Esophagus squamous epithelium (tissue), 5 donors: ENCODE measurements at regions not wholly inside any gene's neighbourhood (a gene's known extent, or its start where the extent isn't known, plus 50 kb on each side); places are given as distances from the start of the nearest gene placed in this dataset.

Experiments
- DNase-seq: peaks from one replicate; lab custom pipeline; 2025; lab: John Stamatoyannopoulos, UW
- H3K27ac ChIP-seq, 4 donors: fragments of 200-600 bp; sonication (generic); one replicate each; pipeline ENCODE4 v1.5.1; 2016 to 2019; ENCODE audit warnings: mild to moderate bottlenecking in 1 of 4
- H3K27me3 ChIP-seq, 4 donors: fragments of 200-600 bp; sonication (generic); 1 replicate in 3 of 4; 2 replicates in 1 of 4; pipeline versions ENCODE4 v1.5.1 to v1.6.0; 2017 to 2021; ENCODE audit warnings: antibody characterized with exemption in 1 of 4
- H3K36me3 ChIP-seq, 3 donors: fragments of 200-600 bp; sonication (generic); one replicate each; pipeline ENCODE4 v1.5.1; 2016 to 2019
- H3K4me1 ChIP-seq, 3 donors: fragments of 200-600 bp; sonication (generic); one replicate each; pipeline ENCODE4 v1.5.1; 2017 to 2019
- H3K4me3 ChIP-seq, 4 donors: fragments of 200-600 bp; sonication (generic); 1 replicate in 3 of 4; 2 replicates in 1 of 4; pipeline ENCODE4 v1.5.1; 2016 to 2019; ENCODE audit warnings: mild to moderate bottlenecking in 2 of 4, moderate library complexity in 1 of 4
- H3K9me3 ChIP-seq, 3 donors: fragments of 200-600 bp; sonication (generic); one replicate each; pipeline ENCODE4 v1.5.1; 2016 to 2019
- POLR2A ChIP-seq, 4 donors: fragments of 450-650 bp; IDR thresholded peaks; one replicate each; pipeline ENCODE4 v1.6.1; 2017; ENCODE audit warnings: antibody characterized with exemption in 4 of 4, mild to moderate bottlenecking in 4 of 4, moderate library complexity in 3 of 4
- WGBS, 2 donors: methylation state at CpG; one replicate each; pipeline ENCODE4 v1.1.5; 2018; 5-methylcytosine and 5-hydroxymethylcytosine counted together
- intact Hi-C: fragments of 100-400 bp; cut with DNase I; formaldehyde crosslinking; loops from one replicate; pipeline ENCODE4 v1.15.0; 2022
- TF ChIP-seq, protein P1 (sequence below), 6 experiments: fragments of 450-650 bp in 4 of 6; fragments of 200-600 bp in 2 of 6; sonication (generic) in 2 of 6; IDR thresholded peaks; one replicate each; pipeline ENCODE4 v1.5.1; 2016 to 2019; ENCODE audit warnings: antibody characterized with exemption in 6 of 6, mild to moderate bottlenecking in 4 of 6, moderate library complexity in 4 of 6
- donor health status: DM: yes; HTN: yes; CAD: no.

DNA sequence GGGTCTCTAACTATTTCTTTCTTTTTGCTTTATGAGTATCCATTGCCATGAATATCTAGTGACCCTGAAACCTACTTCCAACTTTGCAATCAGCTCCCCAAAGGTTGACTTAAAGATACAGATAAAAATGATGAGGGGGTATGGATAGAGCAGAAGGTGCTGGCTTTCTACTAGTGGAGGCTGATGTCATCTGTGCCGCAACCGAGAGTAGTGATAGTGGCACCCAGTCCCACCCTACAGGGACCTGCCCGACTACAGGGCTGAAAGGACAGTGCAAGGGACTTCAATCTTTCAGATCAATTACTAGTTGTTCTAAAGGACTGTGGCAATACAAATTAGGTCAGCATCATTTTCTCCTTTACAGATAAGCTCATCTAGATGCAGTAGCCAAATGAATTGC is 806.0 kb downstream of the VRK1 start:
- DNase-seq: no peak
- H3K36me3 ChIP-seq: no peaks in the 10 kb centered on the region
- peaks cover 0 to 29% (median 0%) of the 10 kb centered on the region in 4 donors for H3K27me3 ChIP-seq
- peak overlapping the region in 2 of 4 donors; percentile 5 for H3K27ac ChIP-seq
- H3K4me1 ChIP-seq: no peaks in the 10 kb centered on the region
- H3K4me3 ChIP-seq: no peak overlapping the region
- TF ChIP-seq, protein P1, sequence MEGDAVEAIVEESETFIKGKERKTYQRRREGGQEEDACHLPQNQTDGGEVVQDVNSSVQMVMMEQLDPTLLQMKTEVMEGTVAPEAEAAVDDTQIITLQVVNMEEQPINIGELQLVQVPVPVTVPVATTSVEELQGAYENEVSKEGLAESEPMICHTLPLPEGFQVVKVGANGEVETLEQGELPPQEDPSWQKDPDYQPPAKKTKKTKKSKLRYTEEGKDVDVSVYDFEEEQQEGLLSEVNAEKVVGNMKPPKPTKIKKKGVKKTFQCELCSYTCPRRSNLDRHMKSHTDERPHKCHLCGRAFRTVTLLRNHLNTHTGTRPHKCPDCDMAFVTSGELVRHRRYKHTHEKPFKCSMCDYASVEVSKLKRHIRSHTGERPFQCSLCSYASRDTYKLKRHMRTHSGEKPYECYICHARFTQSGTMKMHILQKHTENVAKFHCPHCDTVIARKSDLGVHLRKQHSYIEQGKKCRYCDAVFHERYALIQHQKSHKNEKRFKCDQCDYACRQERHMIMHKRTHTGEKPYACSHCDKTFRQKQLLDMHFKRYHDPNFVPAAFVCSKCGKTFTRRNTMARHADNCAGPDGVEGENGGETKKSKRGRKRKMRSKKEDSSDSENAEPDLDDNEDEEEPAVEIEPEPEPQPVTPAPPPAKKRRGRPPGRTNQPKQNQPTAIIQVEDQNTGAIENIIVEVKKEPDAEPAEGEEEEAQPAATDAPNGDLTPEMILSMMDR (IDR thresholded peaks at IDR 0.05): no peak
- TF ChIP-seq POLR2A (IDR thresholded peaks at IDR 0.05): no peak
- intact Hi-C loops: no loop called here
- no peaks in the 10 kb centered on the region for H3K9me3 ChIP-seq
- WGBS, 2 donors: 78 to 84% methylated on average over 3 of the region's 3 CpGs

DNA sequence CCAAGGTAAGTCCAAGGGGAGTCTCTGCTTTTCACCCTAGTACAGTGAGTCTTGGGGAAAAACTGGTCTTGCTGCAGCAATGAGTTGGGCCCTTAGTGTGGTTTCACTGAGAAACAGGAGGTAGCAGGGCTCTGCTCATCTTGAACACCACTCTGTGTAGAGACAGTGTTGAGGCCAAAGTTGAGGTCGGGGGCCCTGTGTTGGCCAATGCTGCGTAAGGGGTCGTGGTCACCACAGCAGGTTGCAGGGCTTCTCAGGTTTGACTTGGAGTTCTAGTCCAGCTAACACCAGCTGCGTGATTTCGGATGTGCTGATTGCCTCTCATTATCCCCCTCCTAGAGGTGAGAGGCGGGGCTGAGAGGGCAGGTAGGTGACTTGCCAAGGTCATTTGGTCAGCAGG is 807.5 kb downstream of the VRK1 start:
- no peak overlapping the region for H3K4me3 ChIP-seq
- no peaks in the 10 kb centered on the region for H3K4me1 ChIP-seq
- WGBS, 2 donors: 79 to 81% methylated on average over 3 to 6 of the region's 6 CpGs
- TF ChIP-seq POLR2A (IDR thresholded peaks at IDR 0.05): no peak
- TF ChIP-seq, protein P1 (IDR thresholded peaks at IDR 0.05): no peak
- H3K27ac ChIP-seq: no peak overlapping the region
- no peaks in the 10 kb centered on the region for H3K9me3 ChIP-seq
- intact Hi-C loops: no loop called here
- peaks cover 0 to 29% (median 0%) of the 10 kb centered on the region in 4 donors for H3K27me3 ChIP-seq
- DNase-seq: no peak
- no peaks in the 10 kb centered on the region for H3K36me3 ChIP-seq

DNA sequence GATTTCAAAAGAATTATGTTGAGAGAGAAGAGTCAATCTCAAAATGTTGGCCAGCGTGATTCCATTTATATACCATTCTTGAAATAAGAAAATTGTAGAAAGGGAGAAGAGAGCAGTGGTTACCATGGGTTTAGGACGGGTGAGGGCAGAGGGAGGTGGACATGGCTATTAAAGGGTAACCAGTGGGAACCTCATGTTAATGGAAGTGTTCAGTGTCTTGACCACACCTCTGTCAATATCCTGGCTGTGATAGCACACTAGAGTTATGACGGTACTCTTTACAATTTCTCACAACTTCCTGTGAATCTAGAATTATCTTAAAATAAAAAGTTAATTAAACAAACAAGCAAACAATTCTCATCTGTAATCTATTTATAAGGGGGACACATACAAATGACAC is 821.2 kb downstream of the VRK1 start:
- Histone ChIP-seq H3K27me3 (no peaks in the 10 kb centered on the region), H3K36me3 (no peaks in the 10 kb centered on the region), H3K27ac (no peak overlapping the region), H3K9me3 (peaks cover 0 to 12% (median 10%) of the 10 kb centered on the region in 3 donors), H3K4me3 (no peak overlapping the region), H3K4me1 (no peaks in the 10 kb centered on the region)
- no peak for TF ChIP-seq POLR2A (IDR thresholded peaks at IDR 0.05)
- WGBS, 2 donors: 76 to 80% methylated on average over 3 of the region's 3 CpGs
- intact Hi-C loops: no loop called here
- no peak for DNase-seq

DNA sequence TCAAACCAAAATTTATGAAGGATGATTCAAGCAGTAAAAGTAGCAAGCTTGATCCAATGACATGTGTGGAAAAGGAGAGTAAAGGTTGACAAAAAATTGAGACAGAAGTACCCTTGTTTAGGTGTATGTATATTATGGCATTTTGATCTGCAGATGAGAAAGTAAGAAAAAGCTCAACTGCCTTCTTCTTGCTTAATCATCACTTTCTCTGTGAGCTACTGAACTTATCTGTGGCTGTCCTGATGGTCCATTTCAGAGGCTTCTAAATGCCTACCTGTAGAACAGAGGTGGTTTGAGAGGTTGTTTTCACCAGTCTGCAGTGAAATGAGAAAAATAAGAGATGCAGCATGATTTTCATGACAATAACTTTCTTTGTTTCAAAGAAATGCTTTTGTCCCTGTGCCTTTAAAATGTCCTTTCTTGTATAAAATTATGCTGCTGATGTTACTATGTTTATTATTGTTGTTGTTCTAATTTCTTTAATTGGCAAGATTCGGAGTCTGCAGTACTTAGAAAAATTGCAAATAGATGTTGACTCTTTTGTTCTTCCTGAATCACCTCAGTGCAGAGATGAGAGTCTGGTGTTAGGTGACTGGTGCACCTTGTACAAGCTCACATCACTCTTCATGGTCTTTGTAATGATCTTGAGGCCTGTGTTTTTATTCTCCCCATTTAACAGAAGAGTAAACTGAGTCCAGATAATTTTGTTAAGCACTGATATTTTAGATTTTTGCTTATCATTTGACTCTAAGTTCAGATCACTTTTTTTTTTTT is 821.9 kb downstream of the VRK1 start:
- Histone ChIP-seq H3K4me3 (no peak overlapping the region), H3K27ac (no peak overlapping the region), H3K9me3 (peaks cover 0 to 10% (median 8%) of the 10 kb centered on the region in 3 donors), H3K4me1 (no peaks in the 10 kb centered on the region), H3K27me3 (no peaks in the 10 kb centered on the region), H3K36me3 (no peaks in the 10 kb centered on the region)
- intact Hi-C loops: no loop called here
- no peak for DNase-seq
- no peak for TF ChIP-seq POLR2A (IDR thresholded peaks at IDR 0.05)
- TF ChIP-seq, protein P1 (IDR thresholded peaks at IDR 0.05): no peak
- 54 to 57% methylated on average over 1 of the region's 1 CpG for WGBS, 2 donors

DNA sequence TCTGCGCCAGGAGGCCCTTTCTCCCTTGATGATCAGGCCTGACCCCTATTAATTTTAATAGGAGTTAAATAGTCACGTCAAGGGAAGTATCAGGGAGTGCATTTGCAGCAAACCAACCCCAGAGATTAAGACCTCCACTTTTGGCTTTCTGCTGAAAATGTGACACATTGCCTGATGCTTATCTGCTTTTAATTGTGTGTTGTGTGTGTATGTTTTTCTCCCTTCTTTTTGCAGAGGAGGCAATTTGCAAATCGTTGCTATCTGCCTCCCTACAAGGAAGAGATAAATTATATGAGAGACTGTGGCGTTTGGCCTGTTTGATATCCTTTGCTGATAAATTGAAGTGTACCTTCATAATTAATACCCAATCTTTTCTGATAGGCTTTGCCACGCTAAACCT is 822.9 kb downstream of the VRK1 start:
- Histone ChIP-seq H3K36me3 (no peaks in the 10 kb centered on the region), H3K9me3 (peaks cover 0 to under 1% (median 0%) of the 10 kb centered on the region in 3 donors), H3K4me1 (no peaks in the 10 kb centered on the region), H3K27ac (no peak overlapping the region), H3K27me3 (no peaks in the 10 kb centered on the region), H3K4me3 (no peak overlapping the region)
- intact Hi-C loops: no loop called here
- WGBS, 2 donors: 68 to 69% methylated on average over 4 to 5 of the region's 5 CpGs
- no peak for TF ChIP-seq POLR2A (IDR thresholded peaks at IDR 0.05)
- TF ChIP-seq, protein P1 (IDR thresholded peaks at IDR 0.05): no peak
- DNase-seq: no peak
